ENCODE measurements at regions not wholly inside any gene's neighbourhood (a gene's known extent, or its start where the extent isn't known, plus 50 kb on each side); places are given as distances from the start of the nearest gene placed in this dataset.

DNA sequence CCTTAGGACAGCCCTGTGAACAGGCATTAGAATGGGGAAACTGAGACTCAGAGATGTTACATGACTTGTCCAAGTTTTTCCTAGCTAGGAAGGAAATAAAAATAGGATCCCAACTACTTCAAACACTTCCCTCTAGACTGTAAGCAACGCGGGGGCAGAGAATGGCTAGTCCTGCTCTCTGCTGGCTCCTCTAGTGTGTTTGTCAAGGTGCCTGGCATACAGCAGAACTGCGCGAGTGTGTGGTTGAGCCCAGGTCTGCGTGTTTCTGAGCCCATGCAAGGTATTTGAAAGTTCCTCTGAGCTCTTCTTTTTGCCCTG lies 152.5 kb downstream of the MACROH2A1 start:
- peaks cover 28% of the 10 kb centered on the region for H3K4me1 ChIP-seq (ENCODE audit: control insufficient read depth, extremely low read depth, insufficient read depth, low read length)
- no peaks in the 10 kb centered on the region for H3K9me3 ChIP-seq (replicated peaks; ENCODE audit: control insufficient read depth, insufficient read depth, low read length)
- H3K4me2 ChIP-seq (ENCODE audit: insufficient read depth, low read length): peak overlapping the region; percentile 32
- no peaks in the 10 kb centered on the region for H3K9me1 ChIP-seq (replicated peaks; ENCODE audit: control insufficient read depth, extremely low read depth, insufficient read depth, low read length)
- peak overlapping the region; percentile 21 for H3K27ac ChIP-seq (ENCODE audit: insufficient read depth, low read depth, low read length)
- H3K27me3 ChIP-seq (ENCODE audit: control insufficient read depth in 2 of 2, insufficient read depth in 2 of 2, low read length in 2 of 2): no peaks in the 10 kb centered on the region
- H3K79me2 ChIP-seq (ENCODE audit: control insufficient read depth, insufficient read depth, low read length): no peaks in the 10 kb centered on the region
- H2AFZ ChIP-seq (ENCODE audit: low read depth, low read length): peak overlapping the region; percentile 39
- BruUV-seq (replicated peaks): no TSS peak
- DNase-seq (ENCODE audit: low read depth, low spot score) (no peak), FAIRE-seq (no peak)
- H3K36me3 ChIP-seq (ENCODE audit: control insufficient read depth in 2 of 2, extremely low read depth in 1 of 2, insufficient read depth in 2 of 2, low read length in 2 of 2): no peaks in the 10 kb centered on the region
- POLR2A ChIA-PET: interaction anchor here (0.9 kb wide), 1 partner anchor 10 kb away, joined by 3 read pairs; no protein-coding TSS in a partner anchor
- TF ChIP-seq EZH2 (IDR thresholded peaks at IDR 0.05; ENCODE audit: borderline replicate concordance, low read depth, low read length, severe bottlenecking) (no peak), POLR2A (IDR thresholded peaks at IDR 0.05; ENCODE audit: low read depth, low read length) (no peak), CTCF (IDR thresholded peaks at IDR 0.05; ENCODE audit: extremely low read depth in 1 of 2, insufficient read depth in 1 of 2, low read depth in 1 of 2, low read length in 2 of 2) (no peak), MYC (IDR thresholded peaks at IDR 0.05; ENCODE audit: low read depth, low read length) (no peak), GATA2 (IDR thresholded peaks at IDR 0.05; ENCODE audit: insufficient read depth, insufficient read length, low read depth, low read length) (no peak), FOS (IDR thresholded peaks at IDR 0.05; ENCODE audit: borderline replicate concordance, insufficient read depth, low read length) (no peak), POLR2AphosphoS5 (IDR thresholded peaks at IDR 0.05; ENCODE audit: insufficient read depth, low read depth, low read length) (no peak)
- TF ChIP-seq, protein P1, sequence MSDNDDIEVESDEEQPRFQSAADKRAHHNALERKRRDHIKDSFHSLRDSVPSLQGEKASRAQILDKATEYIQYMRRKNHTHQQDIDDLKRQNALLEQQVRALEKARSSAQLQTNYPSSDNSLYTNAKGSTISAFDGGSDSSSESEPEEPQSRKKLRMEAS (IDR thresholded peaks at IDR 0.05; ENCODE audit: insufficient read depth, insufficient read length): no peak
- dilution Hi-C loops (cut with MboI; ENCODE audit: extremely low pct_ligation_motif_present, low sequenced_read_pairs): no loop called here
- CTCF ChIA-PET: interaction anchor here (1.0 to 3.4 kb wide), 6 partner anchors 14 to 211 kb away, joined by 4 to 19 read pairs (median 6); no protein-coding TSS in a partner anchor
- H3K4me3 ChIP-seq (replicated peaks in 1 of 3; ENCODE audit: insufficient read depth in 1 of 3, low read depth in 1 of 3, low read length in 3 of 3): no peak overlapping the region
- H3K9ac ChIP-seq (replicated peaks; ENCODE audit: extremely low read depth, insufficient read depth, low read length): no peak overlapping the region
- H4K20me1 ChIP-seq (replicated peaks; ENCODE audit: control insufficient read depth, extremely low read depth, insufficient read depth, low read length): no peaks in the 10 kb centered on the region
- intact Hi-C loops (cut with micrococcal nuclease): no loop called here
